HG03108 (cell line): ENCODE measurements at regions not wholly inside any gene's neighbourhood (a gene's known extent, or its start where the extent isn't known, plus 50 kb on each side); places are given as distances from the start of the nearest gene placed in this dataset.
"Not testable (repeated sequence)": the region's sequence is repeated elsewhere in the genome, so short reads cannot be mapped to it uniquely, and the experiment has no call there.

Source experiments
- ATAC-seq: cut with Tn5 transposase; IDR thresholded peaks from one replicate; pipeline ENCODE4 v1.9.1; 2021; ENCODE audit warnings: moderate library complexity; ENCODE audit not compliant: unreplicated experiment

DNA sequence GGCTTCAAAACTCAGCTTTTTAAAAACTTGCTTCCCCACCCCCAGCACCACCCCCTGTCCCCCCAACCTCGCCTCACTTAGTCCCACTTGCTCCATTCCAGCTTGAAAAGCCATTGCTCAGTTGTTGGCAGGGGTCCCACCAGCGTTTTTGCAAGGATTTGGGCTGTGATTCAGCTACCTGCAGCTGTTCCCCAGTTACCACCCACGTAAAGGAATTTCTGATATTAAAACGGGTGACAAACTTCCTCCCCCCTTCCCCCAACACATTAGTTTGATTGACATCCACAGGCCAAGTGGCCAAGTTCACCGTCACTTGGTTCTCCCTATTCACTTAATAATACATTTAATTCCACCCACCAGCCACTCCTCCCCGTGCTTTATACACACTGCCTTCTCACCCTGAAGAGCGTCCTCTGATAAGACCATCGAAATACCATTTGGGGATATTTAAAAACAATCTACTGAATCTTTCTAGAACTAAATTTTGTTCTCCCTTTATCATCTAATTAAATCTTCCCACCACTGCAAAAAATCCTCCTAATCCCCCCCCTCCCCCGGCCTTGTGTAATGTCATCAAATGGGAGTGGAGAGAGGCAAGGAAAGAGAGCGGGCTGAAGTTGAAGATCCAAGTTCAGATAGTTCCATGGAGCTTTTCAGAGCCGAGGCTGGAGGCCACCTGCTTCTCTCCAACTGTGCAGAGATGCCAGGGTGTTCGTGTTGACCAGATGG lies 55.1 kb downstream of the SOX9 start:
- ATAC-seq, result no peak

DNA sequence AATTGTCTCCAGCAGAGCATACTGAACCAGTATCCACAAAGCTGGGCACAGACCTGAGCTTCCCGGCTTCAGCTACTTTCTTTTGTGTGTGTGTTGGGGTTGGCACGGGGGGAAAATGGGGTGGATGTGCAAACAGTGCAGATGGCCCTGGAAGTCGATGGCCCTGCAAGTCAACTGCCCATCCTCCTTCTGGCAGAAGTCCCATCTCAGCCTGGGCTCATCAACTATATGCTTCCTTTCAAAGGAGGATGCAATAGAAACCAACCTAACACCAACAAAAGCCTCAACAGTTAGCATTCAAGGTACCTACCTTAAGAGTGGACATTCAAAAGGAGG lies 55.7 kb downstream of the SOX9 start:
- no peak for ATAC-seq

DNA sequence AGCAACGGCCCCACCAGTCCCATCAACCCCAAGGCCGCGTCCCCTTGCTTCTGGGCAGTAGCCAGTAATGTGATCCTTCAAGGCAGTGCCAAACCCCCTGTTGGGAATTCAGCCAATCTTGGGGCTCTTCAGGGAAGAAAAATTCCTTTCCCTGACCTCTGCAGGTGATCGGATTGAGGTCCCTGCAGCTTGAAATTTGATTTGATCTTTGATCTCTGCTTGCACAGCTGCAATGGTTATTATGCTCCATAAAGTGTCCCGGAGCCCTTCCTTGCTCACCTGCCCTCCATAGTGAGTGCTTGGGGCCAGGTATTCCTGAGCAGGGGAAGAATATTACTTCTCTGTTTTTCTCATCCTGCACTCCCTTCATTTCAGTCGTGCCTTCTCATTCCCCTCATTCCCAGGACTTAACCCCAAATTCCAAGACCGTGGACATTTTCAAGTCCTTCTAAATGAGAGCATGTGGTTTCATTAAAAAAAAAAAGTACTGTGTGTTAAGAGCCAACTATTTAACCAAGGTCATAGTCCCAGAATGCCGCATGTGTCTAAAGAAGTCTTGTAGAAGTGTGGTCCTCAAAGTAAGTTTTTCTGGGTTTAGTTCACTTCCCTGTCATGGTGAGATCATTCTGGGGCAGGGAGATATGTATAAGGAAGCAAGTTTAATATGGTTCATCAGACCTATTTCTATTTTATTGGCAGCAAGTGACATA lies 56.3 kb downstream of the SOX9 start:
- no peak for ATAC-seq

DNA sequence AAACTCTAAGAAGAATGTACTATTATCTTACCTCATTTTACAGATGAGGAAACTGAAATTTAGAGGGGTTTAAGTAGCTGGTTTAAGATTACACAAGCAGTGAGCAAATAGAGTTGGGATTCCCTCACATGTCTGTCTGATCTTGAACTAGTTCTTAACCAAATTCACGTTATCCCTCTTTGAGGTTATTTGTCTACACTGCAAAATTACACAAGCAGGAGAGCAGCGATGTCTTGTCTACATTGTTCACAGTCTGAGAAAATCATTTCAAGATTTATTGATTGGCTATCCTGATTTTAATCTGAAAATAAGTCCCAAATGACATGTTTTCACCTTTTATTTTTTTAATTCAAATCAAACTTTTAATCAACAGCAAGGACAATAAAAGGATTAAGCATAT lies 56.9 kb downstream of the SOX9 start:
- ATAC-seq, result no peak

DNA sequence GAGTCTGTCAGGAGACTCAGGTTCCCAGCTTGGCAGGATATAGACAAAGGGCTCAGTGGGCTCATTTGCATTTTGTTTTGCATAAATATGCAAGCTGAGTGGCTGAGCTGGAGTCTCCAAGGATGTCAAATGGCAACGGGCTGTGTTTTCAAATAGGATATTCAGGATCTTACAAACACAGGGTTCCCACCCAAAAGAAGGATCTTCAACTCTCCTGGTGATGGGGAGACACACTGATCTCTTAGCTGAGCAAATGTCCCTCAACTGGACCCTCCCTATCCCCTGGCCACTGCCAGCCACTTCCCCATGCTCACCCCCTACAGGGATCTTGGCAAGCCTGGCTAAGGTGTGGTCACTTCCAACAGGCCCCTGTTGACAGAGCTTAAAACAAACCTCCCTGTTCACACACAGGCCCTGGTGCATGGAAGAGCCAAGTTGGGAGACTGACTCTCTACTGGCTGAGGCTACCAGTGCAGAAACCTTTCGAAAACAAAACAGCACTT lies 61.6 kb downstream of the SOX9 start:
- ATAC-seq, result no peak

DNA sequence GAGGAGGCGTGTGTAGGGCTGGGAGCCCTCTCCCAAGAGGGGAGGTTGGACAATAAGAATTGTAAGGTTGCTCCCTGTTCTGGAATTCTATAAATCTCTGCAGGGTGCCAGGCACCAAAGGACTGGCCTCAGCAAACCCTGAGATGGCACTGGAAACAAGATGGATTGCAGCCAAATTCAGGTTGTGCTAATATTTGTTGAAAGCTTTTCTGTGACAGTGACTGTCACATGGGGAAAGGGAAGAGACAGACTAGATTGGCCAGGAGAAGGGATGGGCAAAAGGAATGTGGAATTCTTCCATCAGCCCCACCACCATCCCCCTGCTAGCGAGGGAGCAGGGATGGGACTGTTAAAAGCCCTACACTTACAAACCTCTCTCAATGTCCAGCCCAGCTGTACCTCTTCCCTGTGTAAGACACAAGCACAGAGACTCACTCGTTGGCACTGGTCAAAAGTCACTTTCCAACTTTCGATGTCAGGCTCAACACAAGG lies 62.4 kb downstream of the SOX9 start:
- no peak for ATAC-seq

DNA sequence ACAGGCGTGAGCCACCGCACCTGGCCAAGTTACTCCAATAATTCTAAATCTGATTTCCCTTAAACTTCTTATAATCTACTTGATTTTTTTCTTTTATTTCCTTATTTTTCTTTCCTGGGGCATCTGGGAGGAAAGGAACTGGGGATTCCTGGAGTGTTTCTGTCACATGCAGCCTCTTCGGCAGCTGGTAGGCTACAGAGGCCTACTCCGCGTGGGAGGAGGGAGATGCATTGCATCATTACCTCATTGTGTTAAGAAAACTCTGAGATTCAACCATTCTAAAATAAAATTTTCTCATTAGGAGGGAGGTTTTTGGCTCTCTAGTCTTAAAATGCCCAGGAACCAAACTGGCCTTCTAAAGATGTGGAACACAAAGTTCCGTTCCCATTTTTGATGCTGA lies 64.0 kb downstream of the SOX9 start:
- ATAC-seq, result no peak

DNA sequence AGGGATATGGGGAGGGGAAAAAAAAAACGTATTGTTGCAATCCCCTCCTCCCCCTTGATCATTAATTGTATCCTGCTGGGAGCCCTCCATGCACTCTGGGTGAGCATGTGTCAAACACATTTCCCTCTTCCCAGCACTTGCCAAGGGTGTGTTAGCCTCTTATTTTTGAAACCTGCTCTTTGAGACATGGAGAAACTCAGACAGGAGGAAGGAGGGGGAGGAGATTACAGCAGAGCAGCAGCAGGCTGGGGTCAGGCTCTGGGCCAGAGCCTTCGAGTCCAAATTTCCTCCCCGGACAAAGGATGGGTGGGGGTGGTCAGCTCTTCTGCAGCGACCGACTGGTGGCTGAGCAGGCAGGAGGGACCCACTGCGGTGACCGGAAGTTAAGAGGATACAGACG lies 64.7 kb downstream of the SOX9 start:
- ATAC-seq, result no peak

DNA sequence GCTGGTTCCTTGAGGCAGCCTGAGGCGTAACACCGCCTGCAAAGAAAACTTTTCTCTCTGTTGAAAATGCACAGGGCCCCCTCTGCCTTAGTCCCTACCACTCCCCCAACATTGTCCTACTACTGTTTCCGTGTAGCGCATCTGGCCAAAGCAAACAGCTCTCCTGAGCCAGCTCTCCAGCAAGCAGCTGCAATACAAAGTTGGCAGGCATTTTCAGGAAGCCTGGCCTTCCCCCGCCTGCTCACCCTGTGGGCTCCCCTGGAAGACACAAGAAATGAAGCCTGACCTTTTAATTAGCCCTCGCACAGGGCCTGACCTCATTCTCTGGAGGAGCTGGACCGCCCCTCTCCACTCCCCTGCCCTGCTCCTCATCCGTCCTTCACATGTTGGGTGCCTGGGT lies 66.7 kb downstream of the SOX9 start:
- ATAC-seq, result no peak

DNA sequence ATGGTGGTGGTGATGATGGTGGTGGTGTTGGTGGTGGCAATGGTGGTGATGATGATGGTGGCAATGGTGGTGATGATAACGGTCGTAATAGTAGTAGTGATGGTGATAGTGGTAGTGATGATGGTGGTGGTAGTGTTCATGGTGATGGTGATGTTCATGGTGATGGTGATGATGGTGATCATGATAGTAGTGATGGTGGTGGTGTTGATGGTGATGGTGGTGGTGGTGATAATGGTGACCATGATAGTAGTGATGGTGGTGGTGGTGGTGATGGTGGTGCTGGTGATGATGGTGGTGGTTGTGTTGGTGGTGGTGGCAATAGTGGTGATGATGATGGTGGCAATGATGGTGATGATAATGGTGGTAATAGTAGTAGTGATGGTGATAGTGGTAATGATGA lies 68.0 kb downstream of the SOX9 start:
- no peak for ATAC-seq

DNA sequence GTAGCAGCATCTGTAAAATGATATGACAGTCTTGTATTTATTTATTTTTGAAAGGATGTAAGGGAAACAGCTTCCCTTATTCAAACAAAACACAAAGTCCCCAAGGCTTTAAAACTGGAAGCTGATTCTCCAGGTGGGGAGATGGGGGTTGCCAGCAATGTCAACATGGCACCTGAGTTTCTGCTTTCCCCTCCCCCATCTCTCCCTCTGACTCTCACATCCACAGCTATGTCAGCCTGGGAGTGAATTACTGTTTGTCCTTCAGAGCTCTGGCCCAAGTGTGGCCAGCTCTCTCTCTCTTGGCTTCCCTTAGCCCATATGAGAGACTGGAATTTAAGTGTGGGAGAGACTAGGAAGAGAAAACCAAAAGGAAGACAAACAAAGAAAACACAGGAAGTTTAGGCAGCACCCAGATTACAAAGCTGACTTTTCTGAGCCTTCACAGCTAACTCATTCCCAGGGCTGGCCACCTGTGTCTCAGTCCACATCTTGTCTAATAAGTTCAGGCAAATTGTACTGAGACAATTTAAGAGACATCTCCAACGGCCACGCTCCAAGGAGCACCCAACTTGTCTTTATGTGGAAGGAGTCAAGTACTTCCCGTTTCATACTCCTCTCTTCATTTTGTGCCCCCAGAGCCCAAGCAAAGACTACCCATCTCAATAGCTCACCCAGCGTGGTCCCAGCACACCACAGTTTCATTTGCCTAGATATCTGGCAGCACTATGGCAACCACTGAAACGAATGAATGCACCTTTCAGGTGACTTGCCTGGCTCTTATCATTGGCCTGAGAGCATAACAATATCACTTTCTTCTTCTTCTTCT lies 69.2 kb downstream of the SOX9 start:
- ATAC-seq, result no peak

DNA sequence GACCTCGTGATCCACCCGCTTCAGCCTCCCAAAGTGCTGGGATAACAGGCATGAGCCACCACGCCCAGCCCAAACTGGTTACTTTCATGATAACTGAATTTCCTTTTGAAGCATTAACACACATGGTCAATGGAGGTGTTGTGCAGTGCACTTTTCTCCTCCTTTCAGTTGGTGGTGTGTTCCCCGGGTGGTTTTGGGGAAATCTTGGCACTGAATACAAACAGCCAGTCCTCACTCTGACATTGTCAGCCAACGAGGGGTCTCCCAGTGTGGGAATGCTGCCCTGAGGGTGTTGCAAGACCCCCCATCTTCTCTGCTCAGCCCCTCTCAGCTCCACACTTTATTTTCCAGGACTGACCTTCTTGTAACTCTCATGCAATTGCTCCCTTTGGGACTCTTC lies 70.5 kb downstream of the SOX9 start:
- no peak for ATAC-seq

DNA sequence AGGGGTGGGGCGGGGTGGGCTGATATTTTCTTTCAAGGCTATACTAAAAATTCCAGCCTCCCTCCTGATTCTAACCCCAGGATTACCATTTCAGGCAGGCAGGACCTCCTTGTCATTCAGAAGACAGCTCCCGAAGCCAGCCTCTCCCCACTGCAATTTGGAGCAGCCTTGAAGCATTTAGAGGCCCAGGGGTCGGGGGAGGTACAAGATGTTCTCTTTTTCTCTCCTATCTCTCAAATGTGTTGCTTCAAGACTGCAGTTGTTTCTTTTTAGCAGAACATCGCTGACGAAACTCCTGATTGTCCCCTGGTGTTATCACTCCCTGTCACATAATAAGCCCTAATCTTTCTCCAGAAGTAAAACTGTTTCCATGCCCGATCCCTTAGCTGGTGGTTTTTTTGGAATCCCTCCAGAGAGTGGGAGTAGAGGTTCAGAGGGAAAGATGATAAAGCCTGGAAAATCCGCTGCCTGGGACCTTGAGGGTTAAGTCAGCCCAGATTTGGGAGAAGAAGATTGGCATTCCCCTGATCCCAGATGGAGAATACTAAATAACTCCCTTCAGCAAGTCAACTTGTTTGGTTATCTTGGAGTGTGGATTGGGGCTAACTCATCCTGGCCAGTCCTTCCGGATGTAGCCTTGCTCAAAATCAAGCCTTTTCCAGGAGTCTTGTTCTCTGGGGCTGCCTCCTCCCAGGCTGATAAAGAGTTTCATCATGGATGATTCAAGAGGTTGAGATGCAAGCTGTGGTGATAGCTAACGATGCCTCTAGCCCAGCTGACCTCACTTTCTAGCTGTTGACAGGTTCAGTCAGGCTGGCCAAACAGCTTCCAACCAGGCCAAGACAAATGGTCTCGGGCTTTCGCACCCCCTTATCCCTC lies 71.3 kb downstream of the SOX9 start:
- no peak for ATAC-seq

DNA sequence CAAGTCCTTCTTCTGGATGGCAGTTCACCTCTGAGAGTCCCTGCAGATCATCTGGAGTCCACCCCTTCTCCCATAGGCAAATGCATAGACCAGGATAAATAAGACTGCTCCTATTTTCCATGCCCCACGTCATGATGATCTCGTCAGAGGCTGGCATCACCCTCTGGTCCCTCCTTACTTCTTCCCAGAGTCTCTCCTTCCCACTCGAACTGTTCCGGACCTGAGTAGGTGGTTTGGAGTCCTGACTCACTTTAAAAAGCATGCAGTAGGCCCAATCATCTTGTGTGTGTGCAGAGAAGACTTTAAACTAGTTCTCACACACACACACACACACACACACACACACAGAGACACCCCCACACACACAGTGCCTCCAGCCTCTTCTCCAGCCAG lies 72.0 kb downstream of the SOX9 start:
- no peak for ATAC-seq

DNA sequence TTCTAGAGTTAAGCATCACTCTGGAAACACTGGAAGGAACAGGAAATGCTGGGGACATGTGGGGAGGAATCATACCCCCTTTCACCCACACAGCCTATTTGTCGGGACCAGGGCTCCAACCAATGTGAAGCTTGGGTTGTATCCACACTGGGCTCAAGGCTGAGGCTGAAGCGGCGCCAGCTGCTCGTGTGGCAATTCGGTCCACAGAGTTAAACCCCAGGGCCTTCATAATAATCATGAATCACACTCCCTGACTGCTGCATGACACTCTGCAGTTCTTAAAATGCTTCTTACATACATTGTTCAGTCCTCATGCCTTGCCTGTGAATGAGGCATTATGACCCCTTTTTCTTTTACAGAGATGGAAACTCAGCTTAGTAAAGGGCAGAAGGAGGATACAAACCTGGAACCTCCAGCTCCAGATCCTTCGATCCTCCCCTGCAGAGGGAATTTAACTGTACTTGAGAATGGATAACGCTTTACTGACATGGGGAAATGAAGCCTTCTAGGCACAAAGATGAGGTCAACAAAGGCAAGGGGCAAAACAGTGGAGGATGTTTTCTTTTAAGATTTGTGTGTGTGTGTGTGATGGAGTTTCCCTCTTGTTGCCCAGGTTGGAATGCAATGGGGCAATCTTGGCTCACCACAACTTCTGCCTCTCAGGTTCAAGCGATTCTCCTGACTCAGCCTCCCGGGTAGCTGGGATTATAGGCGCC lies 72.7 kb downstream of the SOX9 start:
- no peak for ATAC-seq

DNA sequence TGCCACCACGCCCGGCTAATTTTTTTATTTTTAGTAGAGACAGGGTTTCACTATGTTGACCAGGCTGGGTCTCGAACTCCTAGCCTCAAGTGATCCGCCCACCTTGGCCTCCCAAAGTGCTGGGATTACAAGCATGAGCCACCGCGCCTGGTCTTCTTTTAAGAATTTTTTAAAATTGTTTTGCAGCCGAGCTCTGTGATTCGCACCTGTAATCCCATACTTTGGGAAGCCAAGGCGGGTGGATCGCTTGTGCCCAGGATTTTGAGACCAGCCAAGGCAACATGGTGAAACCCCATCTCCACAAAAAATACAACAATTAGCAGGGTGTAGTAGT lies 73.3 kb downstream of the SOX9 start:
- ATAC-seq, result not testable (repeated sequence)

DNA sequence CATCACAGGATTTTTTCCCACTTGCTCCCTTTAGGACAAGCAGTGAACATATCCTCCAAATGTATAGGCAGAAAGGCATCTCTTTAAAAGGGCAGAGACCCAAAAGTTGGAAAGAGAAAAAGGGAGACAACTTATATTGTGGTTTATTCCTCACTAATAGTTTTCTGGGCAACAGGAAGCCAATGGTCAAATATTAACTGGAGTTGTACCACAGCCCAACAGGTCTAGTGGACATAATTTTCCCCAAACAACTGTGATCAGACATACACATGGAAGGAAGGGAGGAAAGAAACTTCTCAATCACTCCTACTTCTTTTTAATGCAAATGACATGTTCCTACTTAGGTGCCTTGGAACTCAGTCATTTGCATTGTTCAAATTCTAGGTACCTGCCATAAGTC lies 78.4 kb downstream of the SOX9 start:
- ATAC-seq, result no peak

DNA sequence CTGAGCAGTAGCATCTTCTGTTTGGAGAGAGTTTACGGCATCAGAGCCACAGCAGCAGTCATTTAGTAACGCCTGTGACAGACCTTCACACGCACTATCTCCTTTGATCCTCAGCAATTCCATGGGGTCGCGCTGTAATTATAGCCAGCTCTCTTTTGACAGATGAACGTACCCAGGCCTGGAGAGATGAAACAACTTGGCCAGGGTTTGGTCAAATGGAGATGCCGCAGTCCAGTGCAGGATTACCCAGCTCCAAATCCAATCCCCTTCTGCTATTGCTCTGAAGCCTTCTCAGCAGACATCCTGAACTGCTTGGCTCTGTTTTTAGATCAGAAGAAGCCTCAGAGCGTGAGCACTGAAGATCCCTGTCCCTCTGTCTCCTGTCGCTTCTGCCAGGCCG lies 83.9 kb downstream of the SOX9 start:
- ATAC-seq, result no peak

DNA sequence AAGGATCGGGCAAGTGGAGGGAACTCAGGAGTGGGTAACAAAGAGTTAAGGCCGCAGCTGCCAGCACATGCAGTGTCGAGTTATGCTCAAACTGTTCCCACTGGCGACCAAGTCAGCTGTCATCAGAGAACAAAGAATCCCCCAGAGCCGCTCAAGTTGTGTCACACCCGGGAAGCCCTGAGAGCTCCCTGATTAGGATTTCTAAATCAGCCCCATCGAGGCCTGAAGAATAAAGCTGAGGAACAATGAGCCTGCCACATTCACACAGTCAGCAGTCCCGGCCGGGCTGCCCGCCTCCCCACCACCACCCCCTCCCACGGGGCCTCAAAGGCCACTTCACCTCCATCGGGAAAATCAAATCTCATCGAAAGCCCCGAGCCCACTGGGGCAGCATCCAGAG lies 84.5 kb downstream of the SOX9 start:
- ATAC-seq, result no peak

DNA sequence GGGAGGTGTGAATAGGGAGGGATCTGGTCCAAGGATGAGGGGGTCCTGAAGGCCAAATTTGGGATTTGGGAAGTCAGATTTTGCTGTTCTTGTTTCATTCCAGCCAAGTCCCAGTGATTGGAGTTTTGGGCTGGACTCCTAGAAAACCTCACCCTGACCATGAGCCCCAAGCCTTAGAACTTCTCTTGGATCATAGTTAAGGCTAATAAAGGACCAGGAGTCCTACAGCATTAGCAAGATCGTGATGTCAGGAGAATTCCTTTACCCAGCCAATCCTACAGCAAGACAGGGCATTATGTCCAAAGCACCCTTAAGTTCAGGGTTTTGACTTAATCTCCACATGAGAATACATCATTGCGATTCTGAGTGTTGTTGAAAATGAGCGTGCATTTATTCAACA lies 85.0 kb downstream of the SOX9 start:
- ATAC-seq, result no peak
